PC-3 (cell line): ENCODE measurements at regions not wholly inside any gene's neighbourhood (a gene's known extent, or its start where the extent isn't known, plus 50 kb on each side); places are given as distances from the start of the nearest gene placed in this dataset.

Experiments used
- CTCF ChIP-seq: fragments of 300-600 bp; sonication (generic); conservative IDR thresholded peaks from 2 replicates; pipeline ENCODE4 v1.5.1; 2017; ENCODE audit warnings: antibody characterized with exemption, low read depth, mild to moderate bottlenecking, low read length
- EZH2 ChIP-seq: fragments of 300-600 bp; sonication (generic); IDR thresholded peaks from one replicate; pipeline ENCODE4 v1.6.1; 2017; ENCODE audit warnings: antibody characterized with exemption, mild to moderate bottlenecking, low read length; ENCODE audit not compliant: unreplicated experiment

DNA sequence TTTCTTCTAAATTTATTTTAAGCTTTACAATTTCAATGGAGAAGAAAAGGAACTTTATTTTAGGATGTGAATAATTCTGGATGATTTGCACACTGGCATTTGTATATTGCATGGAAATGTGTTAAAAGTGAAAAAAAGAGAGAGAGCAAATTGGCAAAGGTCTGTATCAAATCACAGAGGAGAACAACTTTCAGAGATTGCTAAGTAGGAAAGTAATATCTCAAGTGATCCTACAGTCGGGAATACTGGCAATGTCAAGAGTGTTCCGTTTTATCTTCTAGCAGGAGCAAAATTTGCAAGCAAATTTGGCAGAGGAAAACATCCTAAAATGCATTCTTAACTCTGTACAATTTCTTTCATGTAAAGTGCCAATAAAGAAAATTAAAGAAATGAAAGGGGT lies 97.1 kb upstream of the TMC3 start:
- no peak for TF ChIP-seq CTCF
- TF ChIP-seq EZH2: no peak
